ENCODE measurements at regions not wholly inside any gene's neighbourhood (a gene's known extent, or its start where the extent isn't known, plus 50 kb on each side); places are given as distances from the start of the nearest gene placed in this dataset.

GRCh38 chr10:107277591-107277990, 113.1 kb upstream of the SORCS1 start:
- in situ Hi-C loops (cut with HindIII; ENCODE audit: low sequenced_read_pairs), result no loop called here

GRCh38 chr10:107275806-107276205, 111.3 kb upstream of the SORCS1 start:
- in situ Hi-C loops (cut with HindIII; ENCODE audit: low sequenced_read_pairs), result no loop called here

- in situ Hi-C loops (cut with HindIII; ENCODE audit: low sequenced_read_pairs), result no loop called here
Measured at GRCh38 chr10:107269626-107270025, 105.1 kb upstream of the SORCS1 start.

DNA sequence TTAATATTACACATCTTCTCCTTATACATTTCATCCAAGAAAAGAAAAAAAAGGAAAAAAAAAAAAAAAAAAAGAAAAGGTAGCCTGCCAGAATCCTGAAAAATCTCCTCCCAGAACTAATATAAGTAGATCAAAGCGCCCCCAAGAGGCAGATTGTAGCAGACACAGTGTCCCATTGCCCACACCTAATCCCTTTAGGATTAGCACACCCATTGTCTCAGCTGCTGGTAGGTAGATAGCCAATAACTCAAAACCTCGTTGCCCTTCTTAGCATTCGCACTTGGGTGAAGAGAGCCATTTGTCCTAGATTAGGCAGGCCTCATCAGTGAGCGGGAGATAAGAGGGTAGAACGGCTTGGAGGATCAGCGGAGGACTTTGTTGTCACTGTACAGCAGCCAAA, 100.2 kb upstream of the SORCS1 start:
- in situ Hi-C loops (cut with HindIII; ENCODE audit: low sequenced_read_pairs), result no loop called here

- in situ Hi-C loops (cut with HindIII; ENCODE audit: low sequenced_read_pairs), result no loop called here
Measured at GRCh38 chr10:107244122-107244521, 79.6 kb upstream of the SORCS1 start.

DNA sequence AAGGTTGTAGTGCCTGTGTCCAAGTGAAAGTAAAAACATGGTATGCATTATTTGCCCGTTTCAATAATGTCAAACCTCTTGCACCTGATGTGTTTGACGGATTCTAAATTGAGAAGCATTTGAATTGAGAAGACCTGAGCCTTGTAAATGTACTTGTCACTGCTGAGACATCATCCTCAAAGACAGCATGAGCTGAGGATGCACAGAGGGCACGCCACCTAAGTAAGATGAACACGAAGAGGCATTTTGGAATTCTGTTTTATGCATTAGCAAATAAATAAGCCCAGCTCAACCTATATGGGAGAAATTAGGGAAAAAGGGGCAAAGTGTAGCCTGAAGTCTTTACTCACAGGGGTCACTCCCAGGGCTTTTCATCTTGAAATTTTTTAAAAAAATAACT, 73.8 kb upstream of the SORCS1 start:
- in situ Hi-C loops (cut with HindIII; ENCODE audit: low sequenced_read_pairs), result no loop called here

DNA sequence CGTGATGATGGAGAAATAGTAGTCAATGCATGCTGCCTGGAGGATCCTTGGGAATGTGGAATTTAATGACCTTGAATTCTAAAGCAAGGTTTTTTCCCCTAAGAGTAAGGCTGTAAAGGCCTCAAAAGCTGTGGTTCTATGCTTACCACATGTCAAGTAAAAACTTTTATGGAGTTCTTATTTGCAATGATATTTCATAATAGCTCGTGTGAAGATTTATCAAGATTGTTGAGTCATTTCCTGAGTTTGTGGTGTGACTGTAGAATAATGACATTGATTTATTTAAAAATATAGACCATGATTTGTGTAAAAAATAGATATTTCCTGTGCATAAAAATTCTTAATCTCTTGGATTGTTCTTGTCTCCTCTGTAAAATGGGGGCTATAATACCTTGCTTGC, 67.5 kb upstream of the SORCS1 start:
- in situ Hi-C loops (cut with HindIII; ENCODE audit: low sequenced_read_pairs), result no loop called here

GRCh38 chr10:107230887-107231286, 66.4 kb upstream of the SORCS1 start:
- in situ Hi-C loops (cut with HindIII; ENCODE audit: low sequenced_read_pairs), result no loop called here

GRCh38 chr10:107215681-107216080, 51.2 kb upstream of the SORCS1 start:
- in situ Hi-C loops (cut with HindIII; ENCODE audit: low sequenced_read_pairs), result no loop called here

Measured in endothelial cell of hepatic sinusoid (primary cell).